ENCODE measurements at regions not wholly inside any gene's neighbourhood (a gene's known extent, or its start where the extent isn't known, plus 50 kb on each side); places are given as distances from the start of the nearest gene placed in this dataset.
"Not testable (repeated sequence)": the region's sequence is repeated elsewhere in the genome, so short reads cannot be mapped to it uniquely, and the experiment has no call there.

GRCh38 chr12:58648176-58648575 is 272.1 kb downstream of the LRIG3 start:
- DNase-seq = no peak
- Mint-ChIP-seq H3K27ac (no peak overlapping the region), H3K27me3 (peaks cover 5% of the 10 kb centered on the region), H3K36me3 (ENCODE audit: low read depth) (no peaks in the 10 kb centered on the region), H3K4me1 (no peaks in the 10 kb centered on the region), H3K4me3 (no peak overlapping the region)
- no peak for ATAC-seq
- no peaks in the 10 kb centered on the region for H3K9me3 ChIP-seq (ENCODE audit: control insufficient read depth, low read length, poor library complexity, severe bottlenecking)

GRCh38 chr12:58651850-58652249 is 268.5 kb downstream of the LRIG3 start:
- H3K27me3 Mint-ChIP-seq = no peaks in the 10 kb centered on the region
- no peak overlapping the region for H3K27ac Mint-ChIP-seq
- H3K36me3 Mint-ChIP-seq (ENCODE audit: low read depth) = no peaks in the 10 kb centered on the region
- no peak overlapping the region for H3K4me3 Mint-ChIP-seq
- H3K4me1 Mint-ChIP-seq = no peaks in the 10 kb centered on the region
- ATAC-seq (no peak), DNase-seq (no peak)
- H3K9me3 ChIP-seq (ENCODE audit: control insufficient read depth, low read length, poor library complexity, severe bottlenecking) = no peaks in the 10 kb centered on the region

GRCh38 chr12:58654021-58654420 is 266.3 kb downstream of the LRIG3 start:
- Mint-ChIP-seq H3K4me1 (no peaks in the 10 kb centered on the region), H3K27ac (no peak overlapping the region), H3K4me3 (no peak overlapping the region), H3K36me3 (ENCODE audit: low read depth) (no peaks in the 10 kb centered on the region), H3K27me3 (no peaks in the 10 kb centered on the region)
- ATAC-seq = no peak
- no peaks in the 10 kb centered on the region for H3K9me3 ChIP-seq (ENCODE audit: control insufficient read depth, low read length, poor library complexity, severe bottlenecking)
- no peak for DNase-seq

- Mint-ChIP-seq H3K36me3 (ENCODE audit: low read depth) (no peaks in the 10 kb centered on the region), H3K4me1 (no peaks in the 10 kb centered on the region), H3K4me3 (no peak overlapping the region), H3K27ac (no peak overlapping the region), H3K27me3 (no peaks in the 10 kb centered on the region)
- H3K9me3 ChIP-seq (ENCODE audit: control insufficient read depth, low read length, poor library complexity, severe bottlenecking) = no peaks in the 10 kb centered on the region
- no peak for DNase-seq
- ATAC-seq = no peak
These were observed 264.9 kb downstream of the LRIG3 start for GRCh38 chr12:58655375-58655774.

GRCh38 chr12:58656254-58657009 is 263.9 kb downstream of the LRIG3 start:
- Mint-ChIP-seq H3K4me3 (no peak overlapping the region), H3K27me3 (no peaks in the 10 kb centered on the region), H3K4me1 (no peaks in the 10 kb centered on the region), H3K27ac (no peak overlapping the region), H3K36me3 (ENCODE audit: low read depth) (no peaks in the 10 kb centered on the region)
- no peaks in the 10 kb centered on the region for H3K9me3 ChIP-seq (ENCODE audit: control insufficient read depth, low read length, poor library complexity, severe bottlenecking)
- ATAC-seq (no peak), DNase-seq (no peak)

- Mint-ChIP-seq H3K4me3 (no peak overlapping the region), H3K36me3 (ENCODE audit: low read depth) (no peaks in the 10 kb centered on the region), H3K27me3 (no peaks in the 10 kb centered on the region), H3K4me1 (no peaks in the 10 kb centered on the region), H3K27ac (no peak overlapping the region)
- no peak for ATAC-seq
- DNase-seq = no peak
- H3K9me3 ChIP-seq (ENCODE audit: control insufficient read depth, low read length, poor library complexity, severe bottlenecking) = no peaks in the 10 kb centered on the region
These were observed 263.1 kb downstream of the LRIG3 start for GRCh38 chr12:58657190-58657589.

- Mint-ChIP-seq H3K27me3 (no peaks in the 10 kb centered on the region), H3K4me1 (no peaks in the 10 kb centered on the region), H3K36me3 (ENCODE audit: low read depth) (no peaks in the 10 kb centered on the region), H3K4me3 (no peak overlapping the region), H3K27ac (no peak overlapping the region)
- H3K9me3 ChIP-seq (ENCODE audit: control insufficient read depth, low read length, poor library complexity, severe bottlenecking) = no peaks in the 10 kb centered on the region
- DNase-seq (no peak), ATAC-seq (no peak)
These were observed 254.9 kb downstream of the LRIG3 start for GRCh38 chr12:58665375-58665774.

GRCh38 chr12:58668233-58668632 is 252.1 kb downstream of the LRIG3 start:
- ATAC-seq (no peak), DNase-seq (no peak)
- H3K4me1 Mint-ChIP-seq = no peaks in the 10 kb centered on the region
- no peaks in the 10 kb centered on the region for H3K36me3 Mint-ChIP-seq (ENCODE audit: low read depth)
- no peak overlapping the region for H3K4me3 Mint-ChIP-seq
- H3K9me3 ChIP-seq (ENCODE audit: control insufficient read depth, low read length, poor library complexity, severe bottlenecking) = no peaks in the 10 kb centered on the region
- no peak overlapping the region for H3K27ac Mint-ChIP-seq
- no peaks in the 10 kb centered on the region for H3K27me3 Mint-ChIP-seq

GRCh38 chr12:58668871-58669270 is 251.4 kb downstream of the LRIG3 start:
- Mint-ChIP-seq H3K27ac (no peak overlapping the region), H3K27me3 (no peaks in the 10 kb centered on the region), H3K4me3 (no peak overlapping the region), H3K36me3 (ENCODE audit: low read depth) (no peaks in the 10 kb centered on the region), H3K4me1 (no peaks in the 10 kb centered on the region)
- ATAC-seq = no peak
- no peaks in the 10 kb centered on the region for H3K9me3 ChIP-seq (ENCODE audit: control insufficient read depth, low read length, poor library complexity, severe bottlenecking)
- no peak for DNase-seq

- ATAC-seq (no peak), DNase-seq (no peak)
- no peaks in the 10 kb centered on the region for H3K4me1 Mint-ChIP-seq
- H3K36me3 Mint-ChIP-seq (ENCODE audit: low read depth) = no peaks in the 10 kb centered on the region
- H3K27ac Mint-ChIP-seq = no peak overlapping the region
- no peaks in the 10 kb centered on the region for H3K27me3 Mint-ChIP-seq
- H3K4me3 Mint-ChIP-seq = no peak overlapping the region
- H3K9me3 ChIP-seq (ENCODE audit: control insufficient read depth, low read length, poor library complexity, severe bottlenecking) = no peaks in the 10 kb centered on the region
These were observed 249.7 kb downstream of the LRIG3 start for GRCh38 chr12:58670623-58671022.

- Mint-ChIP-seq H3K4me1 (no peaks in the 10 kb centered on the region), H3K36me3 (ENCODE audit: low read depth) (no peaks in the 10 kb centered on the region), H3K27ac (no peak overlapping the region), H3K4me3 (no peak overlapping the region), H3K27me3 (no peaks in the 10 kb centered on the region)
- no peaks in the 10 kb centered on the region for H3K9me3 ChIP-seq (ENCODE audit: control insufficient read depth, low read length, poor library complexity, severe bottlenecking)
- DNase-seq (no peak), ATAC-seq (no peak)
These were observed 249.1 kb downstream of the LRIG3 start for GRCh38 chr12:58671196-58671595.

- Mint-ChIP-seq H3K36me3 (ENCODE audit: low read depth) (no peaks in the 10 kb centered on the region), H3K4me1 (no peaks in the 10 kb centered on the region), H3K27me3 (no peaks in the 10 kb centered on the region), H3K27ac (no peak overlapping the region), H3K4me3 (no peak overlapping the region)
- DNase-seq = no peak
- ATAC-seq = no peak
- H3K9me3 ChIP-seq (ENCODE audit: control insufficient read depth, low read length, poor library complexity, severe bottlenecking) = no peaks in the 10 kb centered on the region
These were observed 247.3 kb downstream of the LRIG3 start for GRCh38 chr12:58673021-58673420.

GRCh38 chr12:58677833-58678232 is 242.5 kb downstream of the LRIG3 start:
- H3K4me1 Mint-ChIP-seq, ATAC-seq, DNase-seq: not testable (repeated sequence)

GRCh38 chr12:58678753-58679152 is 241.6 kb downstream of the LRIG3 start:
- no peak for ATAC-seq
- Mint-ChIP-seq H3K4me1 (no peaks in the 10 kb centered on the region), H3K27me3 (no peaks in the 10 kb centered on the region), H3K27ac (no peak overlapping the region), H3K4me3 (no peak overlapping the region), H3K36me3 (ENCODE audit: low read depth) (no peaks in the 10 kb centered on the region)
- DNase-seq = no peak
- H3K9me3 ChIP-seq (ENCODE audit: control insufficient read depth, low read length, poor library complexity, severe bottlenecking) = no peaks in the 10 kb centered on the region

More at GRCh38 chr12:58677833-58678232, 242.5 kb downstream of the LRIG3 start:
- H3K9me3 ChIP-seq (ENCODE audit: control insufficient read depth, low read length, poor library complexity, severe bottlenecking); H3K27me3 Mint-ChIP-seq; H3K27ac Mint-ChIP-seq; H3K4me3 Mint-ChIP-seq; H3K36me3 Mint-ChIP-seq (ENCODE audit: low read depth): not testable (repeated sequence)
